GOT3 (cell line): ENCODE measurements at regions not wholly inside any gene's neighbourhood (a gene's known extent, or its start where the extent isn't known, plus 50 kb on each side); places are given as distances from the start of the nearest gene placed in this dataset.

ENCODE experiments used
- DNase-seq: peaks from one replicate; lab custom pipeline; 2025; ENCODE audit warnings: mixed read lengths; lab: John Stamatoyannopoulos, UW

GRCh38 chr6:153625089-153625488, 414.0 kb upstream of the OPRM1 start:
- DNase-seq: no peak

- no peak for DNase-seq
Measured at GRCh38 chr6:153624528-153624927, 414.5 kb upstream of the OPRM1 start.

GRCh38 chr6:153623496-153623895, 415.5 kb upstream of the OPRM1 start:
- no peak for DNase-seq

- no peak for DNase-seq
Measured at GRCh38 chr6:153621491-153621890, 417.5 kb upstream of the OPRM1 start.

- DNase-seq: no peak
Measured at GRCh38 chr6:153621070-153621469, 418.0 kb upstream of the OPRM1 start.

- DNase-seq: no peak
Measured at GRCh38 chr6:153618371-153619322, 420.4 kb upstream of the OPRM1 start.

- DNase-seq: no peak
Measured at GRCh38 chr6:153616506-153616905, 422.5 kb upstream of the OPRM1 start.

GRCh38 chr6:153613719-153614455, 425.2 kb upstream of the OPRM1 start:
- no peak for DNase-seq

GRCh38 chr6:153602401-153602800, 436.6 kb upstream of the OPRM1 start:
- no peak for DNase-seq

GRCh38 chr6:153599901-153600300, 439.1 kb upstream of the OPRM1 start:
- DNase-seq: no peak

- no peak for DNase-seq
Measured at GRCh38 chr6:153595903-153596302, 443.1 kb upstream of the OPRM1 start.

GRCh38 chr6:153594871-153595270, 444.2 kb upstream of the OPRM1 start:
- DNase-seq: no peak

- DNase-seq: no peak
Measured at GRCh38 chr6:153591159-153591558, 447.9 kb upstream of the OPRM1 start.

GRCh38 chr6:153590411-153590810, 448.6 kb upstream of the OPRM1 start:
- DNase-seq: no peak

GRCh38 chr6:153588330-153588729, 450.7 kb upstream of the OPRM1 start:
- no peak for DNase-seq

GRCh38 chr6:153583685-153584084, 452.6 kb upstream of the RGS17 start:
- DNase-seq: no peak

- DNase-seq: no peak
Measured at GRCh38 chr6:153580776-153581175, 449.7 kb upstream of the RGS17 start.

- DNase-seq: no peak
Measured at GRCh38 chr6:153575528-153575927, 444.4 kb upstream of the RGS17 start.

- no peak for DNase-seq
Measured at GRCh38 chr6:153574231-153574630, 443.1 kb upstream of the RGS17 start.

- no peak for DNase-seq
Measured at GRCh38 chr6:153572371-153572770, 441.3 kb upstream of the RGS17 start.

- no peak for DNase-seq
Measured at GRCh38 chr6:153568628-153569027, 437.5 kb upstream of the RGS17 start.

GRCh38 chr6:153564803-153565202, 433.7 kb upstream of the RGS17 start:
- DNase-seq: no peak

- DNase-seq: no peak
Measured at GRCh38 chr6:153563001-153563400, 431.9 kb upstream of the RGS17 start.
